Natural killer cell (primary cell): ENCODE measurements at regions not wholly inside any gene's neighbourhood (a gene's known extent, or its start where the extent isn't known, plus 50 kb on each side); places are given as distances from the start of the nearest gene placed in this dataset.

ENCODE experiments used
- ATAC-seq, 3 donors: fragments of 150-1000 bp in 2 of 3; fragments of 200-7000 bp in 1 of 3; cut with Tn5 transposase; 1 replicate in 1 of 3; 2 replicates in 2 of 3; pipeline ENCODE4 v1.10.0; 2021; ENCODE audit warnings: mild to moderate bottlenecking in 2 of 3, moderate library complexity in 2 of 3
- DNase-seq, 2 donors: peaks; one replicate each; pipeline versions ENCODE4 v3.0.0 to v3.0.0-alpha.2; 2013 to 2021; ENCODE audit warnings: mixed read lengths in 1 of 2
- H3K27ac ChIP-seq: one replicate; pipeline ENCODE4 v1.5.1; 2013; ENCODE audit warnings: mild to moderate bottlenecking, low read length
- H3K27me3 ChIP-seq: one replicate; pipeline ENCODE4 v1.6.1; 2013; ENCODE audit warnings: low read length; ENCODE audit not compliant: control insufficient read depth, insufficient read depth
- H3K36me3 ChIP-seq: one replicate; pipeline ENCODE4 v1.6.1; 2013; ENCODE audit warnings: low read length; ENCODE audit not compliant: control insufficient read depth, insufficient read depth
- H3K4me1 ChIP-seq: one replicate; pipeline ENCODE4 v1.6.1; 2013; ENCODE audit warnings: low read length; ENCODE audit not compliant: control insufficient read depth, insufficient read depth
- H3K4me3 ChIP-seq: one replicate; pipeline ENCODE4 v1.5.1; 2013; ENCODE audit warnings: low read length
- H3K9me3 ChIP-seq: one replicate; pipeline ENCODE4 v1.6.1; 2013; ENCODE audit warnings: low read length; ENCODE audit not compliant: control insufficient read depth, insufficient read depth
- H3K27ac Mint-ChIP-seq, 2 donors: one replicate each; pipeline ENCODE4 v1.8.0; 2022; ENCODE audit warnings: mild to moderate bottlenecking in 2 of 2, mixed read lengths in 2 of 2, moderate library complexity in 1 of 2
- H3K27me3 Mint-ChIP-seq, 2 donors: one replicate each; pipeline ENCODE4 v1.8.0; 2022; ENCODE audit warnings: low read depth in 2 of 2, mixed read lengths in 2 of 2
- H3K36me3 Mint-ChIP-seq: one replicate; pipeline ENCODE4 v1.8.0; 2022; ENCODE audit warnings: mixed read lengths
- H3K4me1 Mint-ChIP-seq, 2 donors: one replicate each; pipeline ENCODE4 v1.8.0; 2022; ENCODE audit warnings: mixed read lengths in 2 of 2
- H3K4me3 Mint-ChIP-seq: one replicate; pipeline ENCODE4 v1.8.0; 2022; ENCODE audit warnings: mild to moderate bottlenecking, moderate library complexity, mixed read lengths
- H3K9me3 Mint-ChIP-seq, 2 donors: one replicate each; pipeline ENCODE4 v1.8.0; 2022; ENCODE audit warnings: mixed read lengths in 2 of 2
- WGBS: methylation state at CpG from one replicate; pipeline ENCODE4 v1.1.7; 2013; ENCODE audit warnings: missing lambda C conversion rate; ENCODE audit not compliant: insufficient coverage; 5-methylcytosine and 5-hydroxymethylcytosine counted together
- intact Hi-C: fragments of 100-400 bp; cut with micrococcal nuclease; formaldehyde crosslinking; loops from one replicate; pipeline ENCODE4 v1.14.2; 2022
- TF ChIP-seq, protein P1 (sequence below): fragments of 200-600 bp; IDR thresholded peaks from one replicate; pipeline ENCODE4 v1.8.0; 2022; ENCODE audit warnings: antibody characterized with exemption

DNA sequence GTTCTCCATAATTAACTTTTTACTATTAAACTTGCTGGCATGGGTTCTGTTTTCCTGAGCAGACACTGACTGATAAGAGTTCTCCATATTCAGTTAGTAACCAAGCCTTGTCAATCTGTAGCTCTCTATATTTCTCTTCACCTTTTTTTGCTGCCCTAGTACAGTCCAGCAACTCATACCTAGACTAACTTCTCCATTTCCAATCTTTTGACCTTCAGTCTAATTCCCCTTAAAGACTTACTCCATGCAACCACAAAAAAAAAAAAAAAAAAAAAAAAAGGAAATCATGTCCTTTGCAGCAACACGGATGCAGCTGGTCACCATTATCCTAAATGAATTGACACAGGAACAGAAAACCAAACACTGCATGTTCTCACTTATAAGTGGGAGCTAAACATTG, 125.7 kb upstream of the KRAS start:
- Histone ChIP-seq H3K27me3 (no peaks in the 10 kb centered on the region), H3K4me3 (no peak overlapping the region), H3K27ac (no peak overlapping the region), H3K36me3 (no peaks in the 10 kb centered on the region), H3K4me1 (no peaks in the 10 kb centered on the region), H3K9me3 (no peaks in the 10 kb centered on the region)
- DNase-seq (no peak), ATAC-seq (no peak)
- Mint-ChIP-seq H3K9me3 (no peaks in the 10 kb centered on the region), H3K27me3 (no peaks in the 10 kb centered on the region), H3K27ac (no peak overlapping the region), H3K36me3 (no peaks in the 10 kb centered on the region), H3K4me1 (peaks cover 0 to 8% of the 10 kb centered on the region in 2 donors), H3K4me3 (no peak overlapping the region)
- whole genome bisulfite sequencing: 71% methylated on average over 1 of the region's 1 CpG
- intact Hi-C loops: no loop called here
- TF ChIP-seq, protein P1, sequence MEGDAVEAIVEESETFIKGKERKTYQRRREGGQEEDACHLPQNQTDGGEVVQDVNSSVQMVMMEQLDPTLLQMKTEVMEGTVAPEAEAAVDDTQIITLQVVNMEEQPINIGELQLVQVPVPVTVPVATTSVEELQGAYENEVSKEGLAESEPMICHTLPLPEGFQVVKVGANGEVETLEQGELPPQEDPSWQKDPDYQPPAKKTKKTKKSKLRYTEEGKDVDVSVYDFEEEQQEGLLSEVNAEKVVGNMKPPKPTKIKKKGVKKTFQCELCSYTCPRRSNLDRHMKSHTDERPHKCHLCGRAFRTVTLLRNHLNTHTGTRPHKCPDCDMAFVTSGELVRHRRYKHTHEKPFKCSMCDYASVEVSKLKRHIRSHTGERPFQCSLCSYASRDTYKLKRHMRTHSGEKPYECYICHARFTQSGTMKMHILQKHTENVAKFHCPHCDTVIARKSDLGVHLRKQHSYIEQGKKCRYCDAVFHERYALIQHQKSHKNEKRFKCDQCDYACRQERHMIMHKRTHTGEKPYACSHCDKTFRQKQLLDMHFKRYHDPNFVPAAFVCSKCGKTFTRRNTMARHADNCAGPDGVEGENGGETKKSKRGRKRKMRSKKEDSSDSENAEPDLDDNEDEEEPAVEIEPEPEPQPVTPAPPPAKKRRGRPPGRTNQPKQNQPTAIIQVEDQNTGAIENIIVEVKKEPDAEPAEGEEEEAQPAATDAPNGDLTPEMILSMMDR: no peak

DNA sequence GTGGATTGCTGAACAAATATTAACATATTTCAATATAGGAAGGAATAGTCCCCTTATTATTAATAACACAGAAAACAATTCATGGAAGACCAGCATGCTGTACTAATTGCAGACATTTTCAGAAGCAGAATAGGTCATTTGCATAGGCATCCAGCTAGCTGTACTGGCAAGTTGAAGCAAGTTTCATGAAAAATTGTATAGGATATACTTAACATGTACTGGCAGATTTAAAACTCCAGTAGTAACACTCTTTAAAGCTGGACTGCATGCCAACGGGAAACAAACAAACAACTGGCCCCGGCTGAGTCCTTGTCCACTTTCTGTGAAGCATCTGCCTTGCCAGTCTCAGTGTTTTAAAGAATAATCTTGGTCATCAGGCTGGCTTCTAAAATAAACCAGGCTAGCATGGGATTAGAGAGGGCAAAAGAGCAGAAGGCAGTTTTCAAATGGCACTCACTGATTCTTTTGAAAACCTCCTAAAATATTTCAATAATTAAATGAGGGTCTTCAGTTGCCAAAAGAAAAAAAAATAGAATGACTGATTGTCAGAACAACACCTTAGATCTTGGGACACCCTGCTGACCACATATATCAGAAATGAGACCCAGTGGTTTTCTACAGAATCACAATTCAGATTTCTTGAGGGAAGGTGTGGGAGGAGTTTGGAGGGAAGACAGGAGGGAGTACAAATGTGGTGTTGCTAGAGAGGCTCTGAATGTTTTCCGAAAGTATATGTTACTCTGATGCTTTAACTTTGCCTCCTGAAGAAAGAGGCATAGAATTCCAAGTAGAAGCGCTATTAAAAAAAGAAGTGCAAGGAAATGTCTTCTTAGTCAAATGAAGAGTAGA, 122.5 kb upstream of the KRAS start:
- no peak overlapping the region for H3K27ac ChIP-seq
- intact Hi-C loops: no loop called here
- TF ChIP-seq, protein P1: no peak
- Mint-ChIP-seq H3K27me3 (no peaks in the 10 kb centered on the region), H3K9me3 (no peaks in the 10 kb centered on the region), H3K4me1 (peaks cover 0 to 8% of the 10 kb centered on the region in 2 donors), H3K4me3 (no peak overlapping the region), H3K36me3 (no peaks in the 10 kb centered on the region), H3K27ac (no peak overlapping the region)
- no peaks in the 10 kb centered on the region for H3K27me3 ChIP-seq
- no peak for ATAC-seq
- no peak for DNase-seq
- H3K36me3 ChIP-seq: no peaks in the 10 kb centered on the region
- H3K4me3 ChIP-seq: no peak overlapping the region
- no peaks in the 10 kb centered on the region for H3K4me1 ChIP-seq
- no peaks in the 10 kb centered on the region for H3K9me3 ChIP-seq
- WGBS: 96% methylated on average over 4 of the region's 4 CpGs

DNA sequence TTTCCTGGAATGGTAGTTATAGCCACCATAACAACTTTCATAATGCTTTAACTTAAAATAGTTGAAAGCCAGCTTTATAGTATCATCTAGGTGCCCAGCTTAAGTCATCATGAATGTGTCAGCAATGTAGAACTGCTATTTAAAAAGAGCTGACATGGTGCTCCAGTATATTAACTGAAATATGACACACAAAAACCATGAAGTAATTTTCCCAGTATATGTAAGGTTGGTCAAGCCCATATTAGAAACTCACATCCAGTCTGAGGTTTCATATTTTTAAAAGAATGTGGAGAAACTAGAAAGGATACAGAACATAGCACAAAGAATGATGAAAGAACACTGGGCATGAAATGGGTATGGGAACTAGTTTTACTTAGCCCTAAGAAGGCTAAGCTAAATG, 121.3 kb upstream of the KRAS start:
- H3K4me3 Mint-ChIP-seq: no peak overlapping the region
- no peaks in the 10 kb centered on the region for H3K4me1 Mint-ChIP-seq
- H3K9me3 Mint-ChIP-seq: no peaks in the 10 kb centered on the region
- Histone ChIP-seq H3K36me3 (no peaks in the 10 kb centered on the region), H3K27me3 (no peaks in the 10 kb centered on the region), H3K27ac (no peak overlapping the region), H3K4me1 (no peaks in the 10 kb centered on the region), H3K4me3 (no peak overlapping the region), H3K9me3 (no peaks in the 10 kb centered on the region)
- DNase-seq (no peak), ATAC-seq (no peak)
- H3K27me3 Mint-ChIP-seq: no peaks in the 10 kb centered on the region
- intact Hi-C loops: no loop called here
- TF ChIP-seq, protein P1: no peak
- no peak overlapping the region for H3K27ac Mint-ChIP-seq
- no peaks in the 10 kb centered on the region for H3K36me3 Mint-ChIP-seq

DNA sequence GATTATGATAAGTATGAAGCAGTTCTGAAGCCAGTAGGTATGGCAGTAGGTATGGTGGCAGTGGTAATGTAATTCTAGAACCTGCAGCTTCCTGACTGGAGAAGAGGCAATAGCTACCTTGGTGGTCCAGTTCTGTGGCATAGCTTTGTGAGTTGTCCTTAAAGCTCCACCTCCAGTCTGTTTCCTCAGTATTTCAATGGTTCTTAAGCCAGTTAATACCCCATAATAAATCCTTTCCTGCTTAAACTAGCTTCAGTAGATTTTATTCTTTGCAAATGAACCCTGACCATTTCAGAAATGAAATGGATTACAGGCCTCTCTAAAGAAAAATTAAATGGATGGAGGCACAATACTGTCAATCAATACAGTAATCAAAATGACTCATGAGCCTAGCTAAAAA, 117.8 kb upstream of the KRAS start:
- Mint-ChIP-seq H3K36me3 (no peaks in the 10 kb centered on the region), H3K27ac (no peak overlapping the region), H3K27me3 (no peaks in the 10 kb centered on the region), H3K9me3 (no peaks in the 10 kb centered on the region), H3K4me1 (peaks cover 6 to 12% of the 10 kb centered on the region in 2 donors), H3K4me3 (no peak overlapping the region)
- peaks cover 2% of the 10 kb centered on the region for H3K4me1 ChIP-seq
- no peaks in the 10 kb centered on the region for H3K27me3 ChIP-seq
- ATAC-seq (no peak), DNase-seq (no peak)
- intact Hi-C loops: no loop called here
- H3K9me3 ChIP-seq: no peaks in the 10 kb centered on the region
- H3K4me3 ChIP-seq: no peak overlapping the region
- H3K27ac ChIP-seq: no peak overlapping the region
- TF ChIP-seq, protein P1: no peak
- H3K36me3 ChIP-seq: no peaks in the 10 kb centered on the region
